Prostate gland (tissue), 2 donors: ENCODE measurements at regions not wholly inside any gene's neighbourhood (a gene's known extent, or its start where the extent isn't known, plus 50 kb on each side); places are given as distances from the start of the nearest gene placed in this dataset.

Experiments
- DNase-seq: peaks from one replicate; pipeline ENCODE4 v3.0.0-alpha.2; 2019; ENCODE audit warnings: low spot score
- H3K27ac ChIP-seq, 2 donors: fragments of 200-600 bp; sonication (generic); 2 replicates each; pipeline ENCODE4 v1.5.1; 2017 to 2019
- H3K27me3 ChIP-seq: fragments of 200-600 bp; sonication (generic); replicated peaks from 2 replicates; pipeline ENCODE4 v1.5.1; 2019; ENCODE audit not compliant: insufficient read depth
- H3K36me3 ChIP-seq, 2 donors: fragments of 200-600 bp; sonication (generic); 1 replicate in 1 of 2; 2 replicates in 1 of 2; pipeline versions ENCODE4 v1.5.1 to v1.8.1; 2017 to 2019
- H3K4me1 ChIP-seq: fragments of 200-600 bp; sonication (generic); replicated peaks from 2 replicates; pipeline ENCODE4 v1.5.1; 2019
- H3K4me3 ChIP-seq, 2 donors: fragments of 200-600 bp; sonication (generic); 2 replicates each; pipeline ENCODE4 v1.5.1; 2017 to 2019
- H3K9me3 ChIP-seq: fragments of 200-600 bp; sonication (generic); 2 replicates; pipeline ENCODE4 v1.5.1; 2017
- POLR2A ChIP-seq: fragments of 450-650 bp; IDR thresholded peaks from one replicate; pipeline ENCODE4 v1.6.1; 2016; ENCODE audit warnings: antibody characterized with exemption, mild to moderate bottlenecking
- POLR2AphosphoS5 ChIP-seq: sonication (generic); formaldehyde crosslinking; IDR thresholded peaks from one replicate; pipeline ENCODE4 v1.6.1; 2017; ENCODE audit warnings: antibody characterized with exemption
- WGBS: methylation state at CpG from one replicate; pipeline ENCODE4 v1.1.5; 2018; 5-methylcytosine and 5-hydroxymethylcytosine counted together
- intact Hi-C: fragments of 100-400 bp; cut with DNase I; formaldehyde crosslinking; loops from one replicate; pipeline ENCODE4 v1.14.2; 2022
- TF ChIP-seq, protein P1 (sequence below), 4 experiments: fragments of 200-600 bp in 2 of 4; fragments of 450-650 bp in 2 of 4; sonication (generic) in 2 of 4; IDR thresholded peaks; 1 replicate in 3 of 4; 2 replicates in 1 of 4; pipeline ENCODE4 v1.5.1; 2016 to 2019; ENCODE audit warnings: antibody characterized with exemption in 4 of 4, mild to moderate bottlenecking in 2 of 4, moderate library complexity in 2 of 4

DNA sequence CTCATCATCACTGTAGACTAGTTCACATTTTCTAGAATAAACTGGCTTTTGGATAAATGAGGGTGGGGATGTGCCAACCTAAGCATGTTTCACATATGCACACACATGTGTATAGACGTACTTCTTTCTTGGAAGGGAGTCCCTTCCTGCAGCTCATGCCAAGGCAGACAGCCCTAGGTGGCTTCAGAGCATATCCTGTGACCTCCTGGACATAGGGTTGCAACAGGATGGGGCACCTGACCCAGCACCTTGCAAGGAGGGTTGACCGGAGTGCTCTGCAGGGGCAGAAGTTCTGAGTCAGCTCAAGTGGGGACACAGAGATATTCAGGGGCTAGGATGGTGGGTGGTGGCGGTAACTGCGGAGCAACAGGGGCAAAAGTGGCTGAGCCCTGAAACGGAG lies 68.6 kb upstream of the RALGAPA2 start:
- Histone ChIP-seq H3K9me3 (no peaks in the 10 kb centered on the region), H3K27ac (no peak overlapping the region), H3K27me3 (no peaks in the 10 kb centered on the region), H3K36me3 (no peaks in the 10 kb centered on the region), H3K4me3 (no peak overlapping the region), H3K4me1 (no peaks in the 10 kb centered on the region)
- no peak for DNase-seq
- intact Hi-C loops = no loop called here
- WGBS = 88% methylated on average over 5 of the region's 5 CpGs
- TF ChIP-seq POLR2A (no peak), POLR2AphosphoS5 (no peak)
- TF ChIP-seq, protein P1, sequence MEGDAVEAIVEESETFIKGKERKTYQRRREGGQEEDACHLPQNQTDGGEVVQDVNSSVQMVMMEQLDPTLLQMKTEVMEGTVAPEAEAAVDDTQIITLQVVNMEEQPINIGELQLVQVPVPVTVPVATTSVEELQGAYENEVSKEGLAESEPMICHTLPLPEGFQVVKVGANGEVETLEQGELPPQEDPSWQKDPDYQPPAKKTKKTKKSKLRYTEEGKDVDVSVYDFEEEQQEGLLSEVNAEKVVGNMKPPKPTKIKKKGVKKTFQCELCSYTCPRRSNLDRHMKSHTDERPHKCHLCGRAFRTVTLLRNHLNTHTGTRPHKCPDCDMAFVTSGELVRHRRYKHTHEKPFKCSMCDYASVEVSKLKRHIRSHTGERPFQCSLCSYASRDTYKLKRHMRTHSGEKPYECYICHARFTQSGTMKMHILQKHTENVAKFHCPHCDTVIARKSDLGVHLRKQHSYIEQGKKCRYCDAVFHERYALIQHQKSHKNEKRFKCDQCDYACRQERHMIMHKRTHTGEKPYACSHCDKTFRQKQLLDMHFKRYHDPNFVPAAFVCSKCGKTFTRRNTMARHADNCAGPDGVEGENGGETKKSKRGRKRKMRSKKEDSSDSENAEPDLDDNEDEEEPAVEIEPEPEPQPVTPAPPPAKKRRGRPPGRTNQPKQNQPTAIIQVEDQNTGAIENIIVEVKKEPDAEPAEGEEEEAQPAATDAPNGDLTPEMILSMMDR (IDR thresholded peaks at IDR 0.05) = no peak

DNA sequence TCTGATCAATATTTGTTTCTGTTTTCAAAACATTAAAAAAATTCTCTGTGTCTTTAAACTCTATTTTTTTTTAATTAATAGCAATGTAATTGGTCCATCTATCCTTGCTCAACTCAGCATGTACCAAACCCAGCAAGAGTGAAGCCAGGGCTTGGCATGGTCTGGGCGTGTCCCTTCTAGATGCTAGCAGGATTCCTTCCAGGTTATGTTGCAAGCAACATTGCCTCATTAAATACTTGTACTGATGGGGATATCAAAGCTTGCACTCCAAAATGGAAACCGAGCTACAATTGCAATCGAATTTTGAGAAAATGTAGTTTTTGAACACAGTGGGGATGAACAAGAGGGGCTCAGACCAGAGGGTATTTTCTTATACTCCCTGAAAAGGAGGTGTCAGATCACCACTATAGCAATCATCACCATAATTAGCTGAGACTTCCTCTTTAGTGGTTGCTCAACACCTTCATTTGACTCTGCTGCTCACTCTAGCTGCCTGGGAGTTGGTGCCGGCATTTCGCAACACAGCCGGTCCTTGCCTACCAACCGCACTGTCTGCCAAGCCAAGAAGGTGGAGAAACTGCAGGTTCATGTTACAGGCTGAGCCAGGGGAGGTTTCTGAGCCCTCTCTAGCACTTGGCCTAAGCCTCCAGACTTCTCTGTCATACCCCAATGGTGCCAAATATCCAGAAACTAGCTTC lies 67.8 kb upstream of the RALGAPA2 start:
- TF ChIP-seq, protein P1 (IDR thresholded peaks at IDR 0.05) = no peak
- peak; percentile 66 for TF ChIP-seq POLR2AphosphoS5
- Histone ChIP-seq H3K36me3 (no peaks in the 10 kb centered on the region), H3K4me3 (no peak overlapping the region), H3K27ac (no peak overlapping the region), H3K4me1 (no peaks in the 10 kb centered on the region), H3K9me3 (no peaks in the 10 kb centered on the region), H3K27me3 (no peaks in the 10 kb centered on the region)
- intact Hi-C loops = no loop called here
- peak; percentile 89 for DNase-seq
- WGBS = 43% methylated on average over 7 of the region's 7 CpGs

DNA sequence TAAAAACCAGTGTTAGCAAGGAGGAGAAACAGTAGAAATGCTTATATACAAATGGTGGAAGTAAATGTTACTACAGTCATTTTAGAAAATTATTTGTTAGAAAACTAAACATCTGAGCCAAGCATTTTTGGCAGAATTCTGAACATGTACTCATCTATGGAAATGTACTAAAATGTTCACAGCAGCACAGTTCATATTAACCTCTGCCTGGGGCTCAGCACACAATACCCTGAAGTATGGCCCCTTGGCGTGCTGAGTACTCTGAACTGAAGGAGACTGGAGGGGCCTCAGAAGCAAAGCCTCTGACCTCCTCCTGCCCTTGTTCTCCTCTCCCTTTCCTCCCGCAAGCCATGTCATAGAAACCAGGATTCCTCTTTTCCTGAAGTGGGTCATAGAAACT lies 66.2 kb upstream of the RALGAPA2 start:
- intact Hi-C loops = no loop called here
- no peaks in the 10 kb centered on the region for H3K36me3 ChIP-seq
- H3K4me1 ChIP-seq = no peaks in the 10 kb centered on the region
- no peak for DNase-seq
- TF ChIP-seq, protein P1 (IDR thresholded peaks at IDR 0.05) = no peak
- TF ChIP-seq POLR2A = no peak
- no peak for TF ChIP-seq POLR2AphosphoS5
- no peaks in the 10 kb centered on the region for H3K27me3 ChIP-seq
- H3K9me3 ChIP-seq = no peaks in the 10 kb centered on the region
- H3K27ac ChIP-seq = no peak overlapping the region
- 88% methylated on average over 2 of the region's 2 CpGs for WGBS
- no peak overlapping the region for H3K4me3 ChIP-seq

DNA sequence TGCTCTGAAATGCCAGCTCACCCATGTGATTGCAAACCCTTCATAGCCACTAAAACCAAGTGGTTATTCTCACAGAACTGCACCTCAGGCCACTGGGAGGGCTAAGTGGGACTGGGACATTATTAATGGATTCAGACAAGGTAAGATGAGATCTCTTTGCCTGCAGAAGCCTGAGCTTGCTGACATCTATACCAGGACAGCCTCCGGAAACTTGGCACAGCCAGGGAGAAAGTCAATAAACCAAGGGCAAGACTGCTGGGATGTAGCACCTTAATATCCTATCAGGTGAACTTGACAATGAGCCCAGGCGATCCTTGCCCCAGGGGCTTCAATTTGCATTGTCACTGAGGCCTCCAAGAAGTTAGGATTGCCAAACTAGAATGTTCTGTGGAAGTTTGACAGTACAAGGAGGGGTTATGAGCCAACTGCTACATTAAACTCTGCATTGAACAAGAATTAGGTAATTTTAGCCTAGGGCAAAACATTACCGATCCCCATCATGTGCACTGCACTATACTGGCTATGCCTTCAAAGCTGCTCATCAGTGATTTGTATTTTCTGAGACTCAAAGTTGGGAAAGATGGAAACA lies 60.1 kb upstream of the RALGAPA2 start:
- Histone ChIP-seq H3K27ac (no peak overlapping the region), H3K36me3 (no peaks in the 10 kb centered on the region), H3K27me3 (no peaks in the 10 kb centered on the region), H3K9me3 (no peaks in the 10 kb centered on the region), H3K4me3 (no peak overlapping the region), H3K4me1 (no peaks in the 10 kb centered on the region)
- intact Hi-C loops = no loop called here
- TF ChIP-seq POLR2AphosphoS5 (peak; percentile 40), POLR2A (no peak)
- TF ChIP-seq, protein P1 (IDR thresholded peaks at IDR 0.05) = no peak
- DNase-seq = peak; percentile 57
- 53% methylated on average over 3 of the region's 3 CpGs for whole genome bisulfite sequencing
